SK-N-SH treated with all-trans-retinoic acid at 6 μM for 48 hours (cell line): ENCODE measurements at regions not wholly inside any gene's neighbourhood (a gene's known extent, or its start where the extent isn't known, plus 50 kb on each side); places are given as distances from the start of the nearest gene placed in this dataset.
A peak's percentile ranks its signal among the peaks of the same experiment; 100 is the strongest.

Experiments
- ATAC-seq: fragments of 200-7000 bp; cut with Tn5 transposase; 3 replicates; pipeline ENCODE4 v1.9.1; 2020; ENCODE audit warnings: mild to moderate bottlenecking, moderate library complexity
- ARNTL ChIP-seq: fragments of 450-650 bp; formaldehyde crosslinking; IDR thresholded peaks from 2 replicates; pipeline ENCODE4 v1.5.0; 2020; ENCODE audit warnings: low read depth, mild to moderate bottlenecking, moderate library complexity, borderline replicate concordance
- BACH2 ChIP-seq: fragments of 250-450 bp; sonication (Bioruptor Pico); IDR thresholded peaks from 2 replicates; pipeline ENCODE4 v1.9.0; 2021; ENCODE audit warnings: mild to moderate bottlenecking, borderline replicate concordance
- CREB5 ChIP-seq: fragments of 250-450 bp; sonication (Bioruptor Pico); IDR thresholded peaks from 2 replicates; pipeline ENCODE4 v1.5.1; 2020; ENCODE audit warnings: low read depth, mild to moderate bottlenecking, moderate library complexity
- CSDC2 ChIP-seq: fragments of 250-450 bp; sonication (Bioruptor Pico); IDR thresholded peaks from 2 replicates; pipeline ENCODE4 v1.5.0; 2020; ENCODE audit warnings: mild to moderate bottlenecking, moderate library complexity
- ESRRG ChIP-seq: fragments of 250-450 bp; sonication (Bioruptor Pico); IDR thresholded peaks from 2 replicates; pipeline ENCODE4 v1.6.1; 2021; ENCODE audit warnings: mild to moderate bottlenecking
- GLIS3 ChIP-seq: fragments of 250-450 bp; sonication (Bioruptor Pico); IDR thresholded peaks from 2 replicates; pipeline ENCODE4 v1.5.0; 2020; ENCODE audit warnings: mild to moderate bottlenecking, moderate library complexity
- ISL1 ChIP-seq: fragments of 250-450 bp; sonication (Bioruptor Pico); IDR thresholded peaks from 2 replicates; pipeline ENCODE4 v2.1.2; 2022; ENCODE audit warnings: mild to moderate bottlenecking, moderate library complexity
- OSR1 ChIP-seq: fragments of 250-450 bp; sonication (Bioruptor Pico); IDR thresholded peaks from 2 replicates; pipeline ENCODE4 v1.8.0; 2022; ENCODE audit warnings: moderate library complexity, mild to moderate bottlenecking, inconsistent platforms
- PPARA ChIP-seq: fragments of 250-450 bp; sonication (Bioruptor Pico); IDR thresholded peaks from 2 replicates; pipeline ENCODE4 v1.5.0; 2020; ENCODE audit warnings: mild to moderate bottlenecking, borderline replicate concordance
- RARB ChIP-seq: fragments of 250-450 bp; sonication (Bioruptor Pico); IDR thresholded peaks from 2 replicates; pipeline ENCODE4 v1.8.0; 2021; ENCODE audit warnings: mild to moderate bottlenecking, moderate library complexity
- SNAI2 ChIP-seq: fragments of 250-450 bp; sonication (Bioruptor Pico); IDR thresholded peaks from 2 replicates; pipeline ENCODE4 v1.5.0; 2020; ENCODE audit warnings: mild to moderate bottlenecking, moderate library complexity
- TCF4 ChIP-seq: fragments of 250-450 bp; sonication (Bioruptor Pico); IDR thresholded peaks from 2 replicates; pipeline ENCODE4 v1.8.0; 2021; ENCODE audit warnings: mild to moderate bottlenecking, moderate library complexity, borderline replicate concordance
- TOX ChIP-seq: fragments of 250-450 bp; sonication (Bioruptor Pico); IDR thresholded peaks from 2 replicates; pipeline ENCODE4 v1.8.0; 2021; ENCODE audit warnings: mild to moderate bottlenecking, moderate library complexity, borderline replicate concordance
- TSHZ2 ChIP-seq: fragments of 250-450 bp; sonication (Bioruptor Pico); IDR thresholded peaks from 2 replicates; pipeline ENCODE4 v1.5.0; 2020; ENCODE audit warnings: mild to moderate bottlenecking, moderate library complexity
- ZC3H10 ChIP-seq: fragments of 250-450 bp; sonication (Bioruptor Pico); IDR thresholded peaks from 2 replicates; pipeline ENCODE4 v1.5.1; 2021; ENCODE audit warnings: mild to moderate bottlenecking, moderate library complexity
- ZFP3 ChIP-seq: fragments of 250-450 bp; sonication (Bioruptor Pico); IDR thresholded peaks from 2 replicates; pipeline ENCODE4 v1.5.0; 2020; ENCODE audit warnings: mild to moderate bottlenecking, moderate library complexity
- ZFP30 ChIP-seq: fragments of 450-650 bp; formaldehyde crosslinking; IDR thresholded peaks from 2 replicates; pipeline ENCODE4 v1.5.0; 2022; ENCODE audit warnings: mild to moderate bottlenecking, moderate library complexity
- ZNF565 ChIP-seq: fragments of 450-650 bp; formaldehyde crosslinking; conservative IDR thresholded peaks from 2 replicates; pipeline ENCODE4 v1.5.0; 2020; ENCODE audit warnings: low read depth, mild to moderate bottlenecking, moderate library complexity
- ZNF70 ChIP-seq: fragments of 450-650 bp; formaldehyde crosslinking; IDR thresholded peaks from 2 replicates; pipeline ENCODE4 v1.5.0; 2020; ENCODE audit warnings: mild to moderate bottlenecking, moderate library complexity
- TF ChIP-seq, protein P1 (sequence below): fragments of 250-450 bp; sonication (Bioruptor Pico); IDR thresholded peaks from 2 replicates; pipeline ENCODE4 v1.5.1; 2021; ENCODE audit warnings: mild to moderate bottlenecking, moderate library complexity
- TF ChIP-seq, protein P2 (sequence below): fragments of 250-450 bp; sonication (Bioruptor Pico); IDR thresholded peaks from 2 replicates; pipeline ENCODE4 v1.8.0; 2021; ENCODE audit warnings: low read depth, mild to moderate bottlenecking, moderate library complexity, borderline replicate concordance

- no peak for TF ChIP-seq ARNTL (CRISPR knock-in tag)
- TF ChIP-seq BACH2 (CRISPR knock-in tag): no peak
- TF ChIP-seq ZC3H10 (CRISPR knock-in tag): no peak
- no peak for TF ChIP-seq ISL1
- no peak for TF ChIP-seq TSHZ2 (CRISPR knock-in tag)
- no peak for TF ChIP-seq SNAI2 (CRISPR knock-in tag)
- TF ChIP-seq, protein P1, sequence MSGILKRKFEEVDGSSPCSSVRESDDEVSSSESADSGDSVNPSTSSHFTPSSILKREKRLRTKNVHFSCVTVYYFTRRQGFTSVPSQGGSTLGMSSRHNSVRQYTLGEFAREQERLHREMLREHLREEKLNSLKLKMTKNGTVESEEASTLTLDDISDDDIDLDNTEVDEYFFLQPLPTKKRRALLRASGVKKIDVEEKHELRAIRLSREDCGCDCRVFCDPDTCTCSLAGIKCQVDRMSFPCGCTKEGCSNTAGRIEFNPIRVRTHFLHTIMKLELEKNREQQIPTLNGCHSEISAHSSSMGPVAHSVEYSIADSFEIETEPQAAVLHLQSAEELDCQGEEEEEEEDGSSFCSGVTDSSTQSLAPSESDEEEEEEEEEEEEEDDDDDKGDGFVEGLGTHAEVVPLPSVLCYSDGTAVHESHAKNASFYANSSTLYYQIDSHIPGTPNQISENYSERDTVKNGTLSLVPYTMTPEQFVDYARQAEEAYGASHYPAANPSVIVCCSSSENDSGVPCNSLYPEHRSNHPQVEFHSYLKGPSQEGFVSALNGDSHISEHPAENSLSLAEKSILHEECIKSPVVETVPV: no peak
- no peak for TF ChIP-seq OSR1 (CRISPR knock-in tag)
- TF ChIP-seq, protein P2, sequence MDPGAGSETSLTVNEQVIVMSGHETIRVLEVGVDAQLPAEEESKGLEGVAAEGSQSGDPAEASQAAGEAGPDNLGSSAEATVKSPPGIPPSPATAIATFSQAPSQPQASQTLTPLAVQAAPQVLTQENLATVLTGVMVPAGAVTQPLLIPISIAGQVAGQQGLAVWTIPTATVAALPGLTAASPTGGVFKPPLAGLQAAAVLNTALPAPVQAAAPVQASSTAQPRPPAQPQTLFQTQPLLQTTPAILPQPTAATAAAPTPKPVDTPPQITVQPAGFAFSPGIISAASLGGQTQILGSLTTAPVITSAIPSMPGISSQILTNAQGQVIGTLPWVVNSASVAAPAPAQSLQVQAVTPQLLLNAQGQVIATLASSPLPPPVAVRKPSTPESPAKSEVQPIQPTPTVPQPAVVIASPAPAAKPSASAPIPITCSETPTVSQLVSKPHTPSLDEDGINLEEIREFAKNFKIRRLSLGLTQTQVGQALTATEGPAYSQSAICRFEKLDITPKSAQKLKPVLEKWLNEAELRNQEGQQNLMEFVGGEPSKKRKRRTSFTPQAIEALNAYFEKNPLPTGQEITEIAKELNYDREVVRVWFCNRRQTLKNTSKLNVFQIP (CRISPR knock-in tag): no peak
- no peak for TF ChIP-seq TCF4 (CRISPR knock-in tag)
- TF ChIP-seq PPARA (CRISPR knock-in tag): no peak
- TF ChIP-seq ZFP30 (CRISPR knock-in tag): no peak
- TF ChIP-seq ZNF70 (CRISPR knock-in tag): no peak
- TF ChIP-seq ESRRG (CRISPR knock-in tag): no peak
- TF ChIP-seq RARB (CRISPR knock-in tag): no peak
- TF ChIP-seq ZFP3 (CRISPR knock-in tag): no peak
- no peak for TF ChIP-seq ZNF565 (CRISPR knock-in tag)
- TF ChIP-seq CSDC2 (CRISPR knock-in tag): no peak
- no peak for TF ChIP-seq TOX
- no peak for TF ChIP-seq CREB5 (CRISPR knock-in tag)
- ATAC-seq: no peak
Measured at GRCh38 chr2:183993052-183993451, 605.3 kb upstream of the ZNF804A start.

- ATAC-seq: peak; percentile 92
- no peak for TF ChIP-seq ZNF565 (CRISPR knock-in tag)
- peak; percentile 93 for TF ChIP-seq ISL1
- TF ChIP-seq, protein P1: 0 out of 2 replicates have a peak, but pooled peaks have one; percentile 47
- TF ChIP-seq RARB (CRISPR knock-in tag): no peak
- TF ChIP-seq, protein P2 (CRISPR knock-in tag): no peak; the same call in 1 of the 2 replicates
- TF ChIP-seq ZNF70 (CRISPR knock-in tag): no peak
- TF ChIP-seq OSR1 (CRISPR knock-in tag): no peak
- peak; percentile 61; the same call in 1 of the 2 replicates for TF ChIP-seq ZC3H10 (CRISPR knock-in tag)
- TF ChIP-seq ZFP3 (CRISPR knock-in tag): no peak
- TF ChIP-seq TOX: peak; percentile 49
- TF ChIP-seq BACH2 (CRISPR knock-in tag): no peak
- no peak for TF ChIP-seq CSDC2 (CRISPR knock-in tag)
- peak; percentile 79 for TF ChIP-seq CREB5 (CRISPR knock-in tag)
- TF ChIP-seq GLIS3 (CRISPR knock-in tag): no peak
- no peak for TF ChIP-seq TSHZ2 (CRISPR knock-in tag)
Measured at GRCh38 chr2:183995632-183996031, 602.7 kb upstream of the ZNF804A start.
